Activated naive CD8-positive, alpha-beta T cell (primary cell): ENCODE measurements at regions not wholly inside any gene's neighbourhood (a gene's known extent, or its start where the extent isn't known, plus 50 kb on each side); places are given as distances from the start of the nearest gene placed in this dataset.
"Not testable (repeated sequence)": the region's sequence is repeated elsewhere in the genome, so short reads cannot be mapped to it uniquely, and the experiment has no call there.

ENCODE experiments used
- H3K27ac Mint-ChIP-seq: one replicate; pipeline ENCODE4 v1.8.0; 2021; ENCODE audit warnings: mixed read lengths
- H3K27me3 Mint-ChIP-seq: one replicate; pipeline ENCODE4 v1.8.0; 2021; ENCODE audit warnings: mixed read lengths
- H3K36me3 Mint-ChIP-seq: one replicate; pipeline ENCODE4 v1.8.0; 2021; ENCODE audit warnings: mixed read lengths
- H3K4me1 Mint-ChIP-seq: one replicate; pipeline ENCODE4 v1.8.0; 2021; ENCODE audit warnings: low read depth, mixed read lengths
- H3K4me3 Mint-ChIP-seq: one replicate; pipeline ENCODE4 v1.8.0; 2021; ENCODE audit warnings: mild to moderate bottlenecking, mixed read lengths
- H3K9me3 Mint-ChIP-seq: one replicate; pipeline ENCODE4 v1.8.0; 2021; ENCODE audit warnings: low read depth, mixed read lengths

DNA sequence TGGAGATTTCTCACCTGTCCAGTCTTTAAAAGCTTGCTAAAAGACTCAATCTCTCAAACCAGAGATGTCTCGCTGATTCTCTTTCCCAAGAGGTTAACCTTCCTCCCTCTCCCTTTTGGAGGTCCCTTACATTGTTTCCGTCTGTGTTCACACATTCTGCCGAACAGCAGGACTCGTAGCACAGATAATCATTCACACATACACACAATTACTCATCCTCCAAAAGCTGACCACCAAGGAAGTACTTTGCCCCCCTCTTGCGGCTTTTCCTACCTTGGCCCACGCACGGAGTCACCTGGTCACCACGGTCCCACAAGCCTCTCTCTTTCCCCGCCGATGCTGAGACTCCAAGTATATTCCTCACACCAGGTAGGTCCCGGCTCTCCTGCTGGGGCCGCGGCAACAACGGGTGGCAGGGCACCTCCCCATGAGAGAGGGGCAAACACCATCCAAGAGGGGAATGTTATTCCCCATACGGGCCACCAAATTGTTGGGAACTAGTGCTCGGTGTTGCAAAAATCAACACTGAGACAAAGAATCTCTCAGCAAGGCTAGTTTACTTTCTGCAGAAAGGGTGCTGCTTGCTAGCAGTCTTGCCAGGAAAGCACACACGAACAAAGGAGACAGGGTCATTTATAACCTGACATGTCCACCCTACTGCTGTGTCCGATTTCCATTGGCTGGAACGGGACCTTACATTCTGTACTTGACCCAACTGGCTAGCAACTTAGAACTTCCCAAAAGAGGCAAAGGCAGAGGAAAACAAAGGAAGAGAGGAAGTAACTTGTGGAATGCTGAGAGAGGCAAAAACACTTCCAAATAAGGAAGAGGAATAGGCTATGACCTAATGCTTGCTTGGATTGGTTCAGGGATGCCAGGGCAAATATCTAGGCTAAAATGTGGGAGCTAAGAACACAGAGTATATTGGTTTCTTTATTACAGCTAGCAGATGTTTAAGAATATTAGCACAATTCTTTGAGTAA is 102.1 kb upstream of the NECTIN3 start:
- no peak overlapping the region for H3K4me3 Mint-ChIP-seq
- no peak overlapping the region for H3K27ac Mint-ChIP-seq
- no peaks in the 10 kb centered on the region for H3K36me3 Mint-ChIP-seq
- peaks cover 11% of the 10 kb centered on the region for H3K27me3 Mint-ChIP-seq
- H3K4me1 Mint-ChIP-seq = no peaks in the 10 kb centered on the region
- H3K9me3 Mint-ChIP-seq = peaks cover 9% of the 10 kb centered on the region

DNA sequence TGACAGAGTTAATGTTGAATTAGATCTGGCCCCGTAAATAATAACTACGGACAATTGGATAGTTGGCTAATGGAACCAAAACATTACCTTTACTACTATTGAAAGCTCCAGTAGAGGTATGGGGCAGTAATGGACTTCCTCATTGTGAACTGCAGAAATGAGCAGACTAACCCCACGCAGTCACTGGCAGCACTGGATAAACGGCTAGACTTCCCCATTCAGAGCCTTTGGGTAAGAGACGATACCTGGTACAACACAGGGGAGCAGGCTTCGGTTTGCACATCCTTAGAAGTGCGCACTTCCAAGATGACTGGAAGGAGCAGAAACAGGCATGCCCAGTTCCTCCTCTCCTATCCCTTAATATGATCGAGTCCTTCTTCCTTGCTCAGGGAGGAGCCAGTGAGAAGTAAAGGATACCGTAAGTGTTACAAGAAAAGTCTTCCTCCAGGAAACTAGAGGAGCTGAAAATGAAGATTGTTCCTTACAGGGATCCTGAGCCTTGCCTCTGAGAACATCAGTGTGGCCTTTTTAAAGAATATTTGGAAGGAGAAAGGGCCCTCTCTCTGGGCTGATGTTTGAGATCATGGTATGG is 100.5 kb upstream of the NECTIN3 start:
- H3K27ac Mint-ChIP-seq = no peak overlapping the region

DNA sequence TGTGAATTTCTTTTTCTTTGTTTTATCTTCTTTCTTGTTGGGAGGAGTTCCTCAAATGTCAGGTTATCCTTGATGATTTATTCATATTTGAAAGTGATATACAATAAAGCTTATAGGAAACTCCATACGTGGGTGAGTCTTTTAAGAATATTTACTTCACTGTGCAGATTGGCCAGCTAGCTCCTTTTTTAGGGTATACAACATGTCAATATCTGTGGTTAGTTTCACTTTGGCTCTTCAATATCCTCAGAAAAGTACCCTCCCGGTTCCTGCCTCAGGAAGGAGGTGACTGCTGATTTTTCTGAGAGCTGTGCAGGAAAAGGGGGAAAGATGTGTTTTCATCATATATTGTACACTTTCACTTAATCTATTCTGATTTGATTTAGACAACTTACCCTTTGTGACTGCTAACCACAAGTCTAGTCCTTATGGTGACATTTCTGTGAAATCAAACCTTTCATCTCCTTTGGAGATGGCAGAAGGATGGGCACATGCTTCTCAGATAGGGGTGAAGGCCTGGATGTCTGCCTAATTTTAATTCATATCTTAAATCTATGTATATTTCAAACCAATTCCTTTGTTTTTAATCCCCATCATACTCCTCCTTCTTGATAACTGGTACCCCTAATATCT is 98.2 kb upstream of the NECTIN3 start:
- Mint-ChIP-seq H3K4me1 (no peaks in the 10 kb centered on the region), H3K36me3 (no peaks in the 10 kb centered on the region), H3K9me3 (no peaks in the 10 kb centered on the region), H3K4me3 (no peak overlapping the region), H3K27ac (no peak overlapping the region), H3K27me3 (peaks cover 11% of the 10 kb centered on the region)

More for the DNA sequence above, 100.5 kb upstream of the NECTIN3 start:
- H3K4me1 Mint-ChIP-seq = no peaks in the 10 kb centered on the region
- no peak overlapping the region for H3K4me3 Mint-ChIP-seq
- H3K9me3 Mint-ChIP-seq = no peaks in the 10 kb centered on the region
- no peaks in the 10 kb centered on the region for H3K36me3 Mint-ChIP-seq
- H3K27me3 Mint-ChIP-seq = peaks cover 11% of the 10 kb centered on the region

DNA sequence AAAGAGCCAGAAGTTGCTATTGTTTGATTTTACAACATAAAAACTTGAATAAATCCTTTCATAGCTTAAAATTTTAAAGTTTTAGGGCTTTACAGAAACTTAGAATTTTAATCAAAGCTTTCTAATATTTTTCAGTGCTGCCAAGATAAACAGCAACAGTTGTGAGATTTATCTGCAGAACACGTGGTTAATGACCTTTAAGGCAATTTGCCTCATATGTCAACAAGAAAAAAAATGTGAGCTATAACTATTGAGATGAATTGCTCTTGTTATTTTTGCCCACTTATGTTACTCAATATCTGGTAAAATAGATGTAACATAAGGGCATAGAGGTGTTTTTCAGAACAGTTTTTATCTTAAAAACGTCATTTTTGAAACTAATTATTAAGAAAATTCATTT is 96.7 kb upstream of the NECTIN3 start:
- Mint-ChIP-seq H3K4me1 (no peaks in the 10 kb centered on the region), H3K9me3 (no peaks in the 10 kb centered on the region), H3K36me3 (no peaks in the 10 kb centered on the region), H3K27ac (no peak overlapping the region), H3K4me3 (no peak overlapping the region), H3K27me3 (peaks cover 9% of the 10 kb centered on the region)

DNA sequence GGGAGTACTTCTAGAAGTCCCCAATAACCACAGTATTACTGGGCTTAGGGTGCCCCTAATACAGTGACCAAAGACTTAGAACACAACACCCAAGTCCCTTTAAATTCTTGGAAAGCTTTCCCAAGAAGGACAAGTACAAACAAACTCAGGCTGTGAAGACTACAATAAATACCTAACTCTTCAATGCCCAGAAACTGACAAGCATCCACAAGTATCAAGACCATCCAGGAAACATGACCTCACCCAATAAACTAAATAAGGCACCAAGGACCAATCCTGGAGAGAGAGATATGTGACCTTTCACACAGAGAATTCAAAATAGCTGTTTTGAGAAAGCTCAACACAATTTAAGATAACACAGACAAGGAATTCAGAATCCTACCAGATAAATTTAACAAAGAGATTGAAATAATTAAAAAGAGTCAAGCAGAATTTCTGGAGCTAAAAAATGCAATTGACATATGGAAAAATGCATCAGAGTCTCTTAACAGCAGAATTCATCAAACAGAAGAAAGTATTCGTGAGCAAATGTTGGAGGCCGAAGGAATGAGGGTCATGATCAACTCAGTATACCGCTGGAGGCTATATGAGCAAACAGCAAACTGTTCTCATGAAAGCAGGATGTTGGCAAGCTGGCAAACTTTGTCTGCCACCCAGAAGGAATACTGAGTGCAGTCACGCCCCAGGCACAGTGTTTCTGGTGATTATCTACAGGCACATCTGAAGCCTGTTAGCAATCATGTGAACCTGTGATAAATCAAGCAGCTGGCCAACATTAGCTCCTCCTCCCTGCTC is 87.0 kb upstream of the NECTIN3 start:
- Mint-ChIP-seq H3K4me3 (no peak overlapping the region), H3K36me3 (peaks cover 4% of the 10 kb centered on the region), H3K4me1 (no peaks in the 10 kb centered on the region), H3K27ac (no peak overlapping the region), H3K27me3 (peaks cover 6% of the 10 kb centered on the region), H3K9me3 (peaks cover 7% of the 10 kb centered on the region)

DNA sequence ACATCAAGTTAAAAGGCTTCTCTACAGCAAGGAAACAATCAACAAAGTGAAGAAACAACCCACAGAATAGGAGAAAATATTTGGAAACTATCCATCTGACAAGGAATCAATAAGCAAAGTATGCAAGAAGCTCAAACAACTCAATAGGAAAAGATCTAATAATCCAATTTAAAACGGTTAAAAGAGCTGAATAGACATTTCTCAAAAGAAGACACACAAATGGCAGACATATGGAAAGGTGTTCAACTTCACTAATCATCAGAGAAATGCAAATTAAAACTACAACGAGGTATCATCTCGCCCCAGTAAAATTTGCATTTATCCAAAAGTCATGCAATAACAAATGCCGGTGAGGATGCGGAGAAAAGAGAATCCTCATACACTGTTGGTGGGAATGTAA is 82.2 kb upstream of the NECTIN3 start:
- Mint-ChIP-seq H3K36me3 (peaks cover 6% of the 10 kb centered on the region), H3K27ac (no peak overlapping the region), H3K4me1 (no peaks in the 10 kb centered on the region), H3K4me3 (no peak overlapping the region), H3K9me3 (peaks cover 9% of the 10 kb centered on the region), H3K27me3 (peaks cover 8% of the 10 kb centered on the region)

DNA sequence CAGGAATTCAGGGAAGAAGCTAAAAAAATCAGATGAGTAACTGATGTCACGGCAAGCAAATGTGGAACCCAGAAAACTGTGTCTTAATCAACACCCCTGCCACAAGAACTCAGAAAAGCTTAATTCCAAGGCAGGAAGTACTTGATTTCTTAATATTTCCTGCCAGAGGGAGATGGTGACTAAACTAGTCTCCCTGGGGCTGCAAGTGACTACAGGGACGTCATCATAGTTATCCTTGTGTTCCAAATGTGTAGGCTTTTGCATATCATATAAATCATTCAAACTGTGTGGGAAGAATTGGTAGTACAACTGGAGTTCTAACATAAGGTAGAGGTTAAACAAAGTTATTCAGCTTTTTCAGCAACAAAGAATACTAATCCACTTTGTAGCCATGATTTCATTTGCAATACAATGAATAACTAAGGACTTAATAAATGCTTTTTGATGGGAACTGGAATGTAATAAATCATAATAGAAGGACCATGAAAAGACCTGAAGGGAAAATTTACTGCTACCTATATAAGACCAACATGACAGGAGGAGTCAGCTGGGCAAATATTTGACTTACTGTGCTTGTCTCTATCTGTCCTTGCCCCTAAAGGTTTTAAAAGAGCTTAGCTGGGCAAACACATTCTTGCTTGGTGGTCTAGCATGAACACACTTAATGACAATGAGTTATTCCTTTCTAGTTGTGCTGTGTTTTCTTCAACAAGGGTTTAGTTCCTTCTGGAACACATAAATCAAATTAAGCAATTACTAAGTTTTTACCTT is 76.0 kb upstream of the NECTIN3 start:
- Mint-ChIP-seq H3K9me3 (no peaks in the 10 kb centered on the region), H3K4me3 (no peak overlapping the region), H3K27ac (no peak overlapping the region), H3K4me1 (no peaks in the 10 kb centered on the region), H3K36me3 (peaks cover 3% of the 10 kb centered on the region), H3K27me3 (peaks cover 3% of the 10 kb centered on the region)

DNA sequence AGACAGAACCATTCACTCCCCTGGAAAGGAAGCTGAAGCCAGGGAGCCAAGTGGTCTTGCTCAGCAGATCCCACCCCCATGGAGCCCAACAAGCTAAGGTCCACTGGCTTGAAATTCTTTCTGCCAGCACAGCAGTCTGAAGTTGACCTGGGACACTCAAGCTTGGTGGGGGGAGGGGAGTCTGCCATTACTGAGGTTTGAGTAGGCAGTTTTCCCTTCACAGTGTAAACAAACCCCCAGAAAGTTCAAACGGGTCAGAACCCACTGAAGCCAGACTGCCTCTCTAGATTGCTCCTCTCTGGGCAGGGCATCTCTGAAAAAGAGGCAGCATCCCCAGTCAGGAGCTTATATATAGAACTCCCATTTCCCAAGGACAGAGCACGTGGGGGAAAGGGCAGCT is 72.8 kb upstream of the NECTIN3 start:
- H3K4me3 Mint-ChIP-seq, H3K27me3 Mint-ChIP-seq, H3K4me1 Mint-ChIP-seq: not testable (repeated sequence)

DNA sequence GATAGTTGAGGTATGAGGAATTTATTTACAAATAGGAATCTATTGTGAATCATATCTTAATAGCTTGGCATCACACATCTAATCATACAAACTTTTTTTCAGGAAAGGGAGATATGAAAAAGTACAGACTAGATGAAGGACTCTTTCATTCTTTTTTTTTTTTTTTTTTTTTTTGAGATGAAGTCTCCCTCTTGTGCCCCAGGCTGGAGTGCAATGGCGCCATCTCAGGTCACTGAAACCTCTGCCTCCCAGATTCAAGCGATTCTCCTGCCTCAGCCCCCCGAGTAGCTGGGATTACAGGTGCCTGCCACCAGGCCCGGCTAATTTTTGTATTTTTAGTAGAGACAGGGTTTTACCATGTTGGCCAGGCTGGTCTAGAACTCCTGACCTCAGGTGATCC is 65.1 kb upstream of the NECTIN3 start:
- not testable (repeated sequence) for H3K4me3 Mint-ChIP-seq, H3K36me3 Mint-ChIP-seq, H3K27me3 Mint-ChIP-seq, H3K27ac Mint-ChIP-seq, H3K4me1 Mint-ChIP-seq, H3K9me3 Mint-ChIP-seq

More for the DNA sequence above, 72.8 kb upstream of the NECTIN3 start:
- not testable (repeated sequence) for H3K27ac Mint-ChIP-seq, H3K9me3 Mint-ChIP-seq, H3K36me3 Mint-ChIP-seq

DNA sequence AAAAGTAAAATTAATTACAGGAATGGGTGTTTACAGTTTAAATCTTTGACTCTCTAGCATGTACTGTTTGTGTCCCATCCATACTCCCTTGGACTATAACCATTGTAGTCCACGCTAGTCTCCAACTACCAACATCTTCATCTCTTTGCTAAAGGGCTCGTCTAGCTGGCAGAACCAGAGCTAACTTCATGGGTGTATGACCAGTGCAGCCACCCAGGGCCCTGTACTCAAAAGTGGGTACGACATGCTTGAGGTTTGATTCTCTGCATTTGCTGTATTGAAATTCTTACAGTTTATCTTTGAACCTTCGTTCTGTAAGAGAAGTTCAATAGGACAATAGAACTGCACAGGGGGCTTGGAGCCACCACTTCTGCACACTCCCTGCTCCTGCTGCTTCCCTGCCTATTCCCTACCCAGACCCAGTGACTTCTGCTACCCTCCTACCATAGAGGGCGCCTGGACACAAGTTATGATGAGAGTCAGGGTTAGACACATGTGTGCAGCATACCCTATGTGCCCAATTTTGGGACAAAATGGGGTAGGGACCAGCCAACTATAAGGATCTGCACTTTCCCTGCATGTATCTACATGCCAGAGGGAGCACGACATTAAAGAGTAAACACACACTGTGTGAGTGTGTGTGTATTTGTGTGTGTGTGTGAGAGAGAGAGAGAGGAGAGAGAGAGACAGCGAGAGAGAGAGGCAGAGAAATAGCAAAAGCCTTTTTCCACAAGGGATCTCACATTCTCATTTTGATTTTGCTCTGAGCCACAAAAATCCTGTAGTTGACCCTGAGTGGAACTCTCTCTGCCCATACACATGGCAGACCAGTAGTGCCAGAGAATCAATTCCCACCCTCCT is 59.0 kb upstream of the NECTIN3 start:
- Mint-ChIP-seq H3K9me3 (no peaks in the 10 kb centered on the region), H3K4me1 (no peaks in the 10 kb centered on the region), H3K27me3 (peaks cover 1% of the 10 kb centered on the region), H3K36me3 (no peaks in the 10 kb centered on the region), H3K4me3 (no peak overlapping the region), H3K27ac (no peak overlapping the region)
